ENCODE measurements at regions not wholly inside any gene's neighbourhood (a gene's known extent, or its start where the extent isn't known, plus 50 kb on each side); places are given as distances from the start of the nearest gene placed in this dataset.

- Histone ChIP-seq H3K4ac (ENCODE audit: low read depth, low read length) (no peak overlapping the region), H4K8ac (replicated peaks; ENCODE audit: insufficient read length, low read depth, low read length) (no peak overlapping the region), H3K79me1 (ENCODE audit: insufficient read depth, low read depth, low read length, poor library complexity, severe bottlenecking) (no peaks in the 10 kb centered on the region), H3T11ph (ENCODE audit: low read length) (no peak overlapping the region), H3K79me2 (ENCODE audit: insufficient read depth, low read length) (no peaks in the 10 kb centered on the region), H2AK5ac (ENCODE audit: insufficient read length, low read length) (no peak overlapping the region), H3K27me3 (ENCODE audit: insufficient read depth, low read length) (no peaks in the 10 kb centered on the region), H2BK12ac (ENCODE audit: insufficient read length, low read depth, low read length) (no peak overlapping the region), H2BK20ac (ENCODE audit: low read depth, low read length, poor library complexity, severe bottlenecking) (no peak overlapping the region), H3K18ac (ENCODE audit: insufficient read length, low read depth, low read length) (no peak overlapping the region), H4K91ac (ENCODE audit: insufficient read length, low read depth, low read length) (no peak overlapping the region), H3K56ac (ENCODE audit: insufficient read length, low read depth, low read length) (no peak overlapping the region), H3K14ac (ENCODE audit: insufficient read depth, low read length) (no peak overlapping the region), H3K9me3 (ENCODE audit: control insufficient read depth, low read depth, low read length) (no peaks in the 10 kb centered on the region), H3K23ac (ENCODE audit: insufficient read length, low read depth, low read length) (no peak overlapping the region), H2BK120ac (ENCODE audit: low read depth, low read length, poor library complexity, severe bottlenecking) (no peak overlapping the region), H3K23me2 (ENCODE audit: insufficient read length, low read depth, low read length, poor library complexity, severe bottlenecking) (no peaks in the 10 kb centered on the region), H2BK5ac (ENCODE audit: insufficient read length, low read length) (no peak overlapping the region), H4K20me1 (ENCODE audit: control insufficient read depth, insufficient read depth, insufficient read length) (no peaks in the 10 kb centered on the region), H3K9ac (ENCODE audit: extremely low read depth, insufficient read length, low read length) (no peak overlapping the region), H3K4me1 (ENCODE audit: insufficient read depth, low read length) (peaks cover 2% of the 10 kb centered on the region; the same call in 1 of the 2 replicates), H4K5ac (ENCODE audit: insufficient read length, low read depth, low read length) (no peak overlapping the region), H2BK15ac (ENCODE audit: low read depth, low read length) (no peak overlapping the region), H2AFZ (ENCODE audit: low read length) (no peak overlapping the region), H3K27ac (ENCODE audit: insufficient read length, low read depth, low read length) (no peak overlapping the region), H3K4me2 (ENCODE audit: insufficient read depth, insufficient read length, low read length) (no peak overlapping the region)
- Mint-ChIP-seq H3K4me1 (peaks cover 24 to 25% of the 10 kb centered on the region in 2 experiments), H3K27me3 (ENCODE audit: low read depth) (no peaks in the 10 kb centered on the region; the same call in 1 of the 2 replicates), H3K36me3 (ENCODE audit: insufficient read depth in 1 of 3, low read depth in 3 of 3) (no peaks in the 10 kb centered on the region), H3K4me3 (no peak overlapping the region), H3K27ac (no peak overlapping the region; a peak in 1 of 7 replicates), H3K9me3 (no peaks in the 10 kb centered on the region)
- no CpG with 5 or more reads among the region's 2 CpGs for WGBS (ENCODE audit: extremely low coverage, insufficient read length, low lambda C conversion rate)
- DNase-seq, result no peak
- TF ChIP-seq, protein P1, sequence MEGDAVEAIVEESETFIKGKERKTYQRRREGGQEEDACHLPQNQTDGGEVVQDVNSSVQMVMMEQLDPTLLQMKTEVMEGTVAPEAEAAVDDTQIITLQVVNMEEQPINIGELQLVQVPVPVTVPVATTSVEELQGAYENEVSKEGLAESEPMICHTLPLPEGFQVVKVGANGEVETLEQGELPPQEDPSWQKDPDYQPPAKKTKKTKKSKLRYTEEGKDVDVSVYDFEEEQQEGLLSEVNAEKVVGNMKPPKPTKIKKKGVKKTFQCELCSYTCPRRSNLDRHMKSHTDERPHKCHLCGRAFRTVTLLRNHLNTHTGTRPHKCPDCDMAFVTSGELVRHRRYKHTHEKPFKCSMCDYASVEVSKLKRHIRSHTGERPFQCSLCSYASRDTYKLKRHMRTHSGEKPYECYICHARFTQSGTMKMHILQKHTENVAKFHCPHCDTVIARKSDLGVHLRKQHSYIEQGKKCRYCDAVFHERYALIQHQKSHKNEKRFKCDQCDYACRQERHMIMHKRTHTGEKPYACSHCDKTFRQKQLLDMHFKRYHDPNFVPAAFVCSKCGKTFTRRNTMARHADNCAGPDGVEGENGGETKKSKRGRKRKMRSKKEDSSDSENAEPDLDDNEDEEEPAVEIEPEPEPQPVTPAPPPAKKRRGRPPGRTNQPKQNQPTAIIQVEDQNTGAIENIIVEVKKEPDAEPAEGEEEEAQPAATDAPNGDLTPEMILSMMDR (conservative IDR thresholded peaks at IDR 0.05), result peak; percentile 17; the same call in 1 of the 3 replicates
These were observed 167.2 kb upstream of the TSC22D2 start for GRCh38 chr3:150240891-150241290.
